Panc1 (cell line): ENCODE measurements at regions not wholly inside any gene's neighbourhood (a gene's known extent, or its start where the extent isn't known, plus 50 kb on each side); places are given as distances from the start of the nearest gene placed in this dataset.

Source experiments
- ATAC-seq: fragments of 200-7000 bp; cut with Tn5 transposase; 2 replicates; pipeline ENCODE4 v1.9.1; 2020; ENCODE audit warnings: mild to moderate bottlenecking, moderate library complexity
- BruUV-seq: library from RNA; stranded (reverse); fragments of 400-500 nt; replicated peaks from 2 replicates; lab custom pipeline; 2021; lab: Mats Ljungman, UMichigan
- CTCF ChIA-PET: fragments of 300-600 bp; sonication (Branson Sonifier 250); formaldehyde crosslinking; loops from one replicate; lab custom pipeline; 2022; ENCODE audit warnings: antibody characterized with exemption; lab: Charles Lee
- POLR2A ChIA-PET: fragments of 300-600 bp; sonication (Branson Sonifier 250); formaldehyde crosslinking; loops from one replicate; lab custom pipeline; 2022; ENCODE audit warnings: antibody characterized with exemption; lab: Charles Lee
- DNase-seq: peaks from one replicate; pipeline ENCODE4 v3.0.0-alpha.2; 2010; ENCODE audit warnings: low read depth, low spot score
- H3K27ac ChIP-seq: 2 replicates; pipeline ENCODE4 v1.5.1; 2011; ENCODE audit warnings: mild to moderate bottlenecking, low read length, inconsistent platforms
- H3K27me3 ChIP-seq: fragments of 200-500 bp; sonication (Bioruptor generic); 2 replicates; pipeline ENCODE4 v1.6.0; 2014; ENCODE audit warnings: low read length, inconsistent platforms; ENCODE audit not compliant: control insufficient read depth, insufficient read depth
- H3K36me3 ChIP-seq: fragments of 200-500 bp; sonication (Bioruptor generic); 2 replicates; pipeline ENCODE4 v1.5.1; 2014; ENCODE audit warnings: inconsistent platforms, mild to moderate bottlenecking, low read length, moderate library complexity; ENCODE audit not compliant: control insufficient read depth, insufficient read depth
- H3K4me1 ChIP-seq: 2 replicates; pipeline ENCODE4 v1.5.1; 2011; ENCODE audit warnings: inconsistent platforms, mild to moderate bottlenecking, low read length, moderate library complexity; ENCODE audit not compliant: control insufficient read depth, insufficient read depth
- H3K4me3 ChIP-seq, 2 experiments: 2 replicates each; pipeline ENCODE4 v1.5.1; 2011 to 2012; ENCODE audit warnings: low read depth in 2 of 2, low read length in 2 of 2, mild to moderate bottlenecking in 2 of 2, inconsistent platforms in 1 of 2, moderate library complexity in 1 of 2
- H3K9me3 ChIP-seq: fragments of 200-500 bp; sonication (Bioruptor generic); 2 replicates; pipeline ENCODE4 v1.5.1; 2014; ENCODE audit warnings: low read depth, mild to moderate bottlenecking, inconsistent platforms, low read length, moderate library complexity; ENCODE audit not compliant: control insufficient read depth, insufficient read depth
- POLR2AphosphoS5 ChIP-seq: IDR thresholded peaks from 2 replicates; pipeline ENCODE4 v1.6.1; 2012; ENCODE audit warnings: mild to moderate bottlenecking, low read depth, low read length, moderate library complexity
- SIN3A ChIP-seq: IDR thresholded peaks from 2 replicates; pipeline ENCODE4 v1.6.1; 2012; ENCODE audit warnings: low read depth, mild to moderate bottlenecking, low read length, moderate library complexity, borderline replicate concordance; ENCODE audit not compliant: insufficient read depth
- TCF7L2 ChIP-seq: IDR thresholded peaks from 2 replicates; pipeline ENCODE4 v1.6.1; 2011; ENCODE audit warnings: mild to moderate bottlenecking, low read depth, low read length, inconsistent platforms
- in situ Hi-C: cut with HindIII; loops from 2 replicates; pipeline ENCODE4 v1.10.0; 2016; ENCODE audit warnings: low sequenced_read_pairs, low pct_unique_long_range_greater_than_20kb
- intact Hi-C: fragments of 100-400 bp; cut with micrococcal nuclease; formaldehyde crosslinking; loops from one replicate; pipeline ENCODE4 v1.10.0; 2022; ENCODE audit not compliant: unreplicated experiment
- TF ChIP-seq, protein P1 (sequence below), 2 experiments: IDR thresholded peaks; 2 replicates each; pipeline ENCODE4 v1.6.1; 2011 to 2012; ENCODE audit warnings: low read depth in 2 of 2, control low read depth in 1 of 2, low read length in 1 of 2, mild to moderate bottlenecking in 1 of 2, moderate library complexity in 1 of 2; ENCODE audit not compliant: insufficient read depth in 1 of 2
- TF ChIP-seq, protein P2 (sequence below): fragments of 450-650 bp; IDR thresholded peaks from 2 replicates; pipeline ENCODE4 v1.5.1; 2017; ENCODE audit warnings: mild to moderate bottlenecking

DNA sequence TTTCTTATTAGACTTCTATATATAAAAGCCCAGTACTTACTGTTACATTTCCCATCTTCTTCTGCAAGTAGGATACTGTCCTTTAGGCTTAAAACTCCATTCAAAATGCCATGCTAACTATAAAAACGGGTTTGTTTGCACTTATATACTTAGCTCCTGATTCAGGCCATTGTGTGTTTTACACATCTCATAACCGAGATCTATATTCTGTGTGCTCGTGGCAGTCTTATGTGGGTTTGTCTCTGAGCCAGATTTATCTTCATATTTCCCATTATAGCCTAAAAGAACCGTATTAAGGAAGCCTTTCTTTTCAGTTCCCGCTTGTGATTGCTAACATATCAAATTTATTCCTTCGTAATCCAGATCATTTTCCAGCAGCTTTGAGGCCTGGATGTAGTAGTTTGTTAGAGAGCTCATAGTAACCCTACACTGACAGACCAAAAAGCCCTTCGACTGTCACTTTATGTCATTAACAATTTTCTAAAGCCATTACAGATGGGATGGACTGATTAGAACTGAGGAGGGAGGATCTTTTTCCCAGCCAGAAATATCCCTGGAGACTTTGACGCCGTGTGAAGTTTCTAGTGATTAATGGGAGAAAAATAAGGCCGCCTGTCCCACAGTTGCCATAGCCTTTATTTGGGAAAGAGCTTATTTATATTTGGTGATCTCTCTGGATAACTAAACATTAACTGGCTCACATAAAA is 508.5 kb downstream of the FOXG1 start:
- Histone ChIP-seq H3K27me3 (no peaks in the 10 kb centered on the region), H3K9me3 (no peaks in the 10 kb centered on the region), H3K4me1 (no peaks in the 10 kb centered on the region), H3K4me3 (no peak overlapping the region), H3K27ac (no peak overlapping the region), H3K36me3 (no peaks in the 10 kb centered on the region)
- ATAC-seq (no peak), DNase-seq (no peak)
- TF ChIP-seq POLR2AphosphoS5 (no peak), SIN3A (no peak), TCF7L2 (no peak)
- TF ChIP-seq, protein P1, sequence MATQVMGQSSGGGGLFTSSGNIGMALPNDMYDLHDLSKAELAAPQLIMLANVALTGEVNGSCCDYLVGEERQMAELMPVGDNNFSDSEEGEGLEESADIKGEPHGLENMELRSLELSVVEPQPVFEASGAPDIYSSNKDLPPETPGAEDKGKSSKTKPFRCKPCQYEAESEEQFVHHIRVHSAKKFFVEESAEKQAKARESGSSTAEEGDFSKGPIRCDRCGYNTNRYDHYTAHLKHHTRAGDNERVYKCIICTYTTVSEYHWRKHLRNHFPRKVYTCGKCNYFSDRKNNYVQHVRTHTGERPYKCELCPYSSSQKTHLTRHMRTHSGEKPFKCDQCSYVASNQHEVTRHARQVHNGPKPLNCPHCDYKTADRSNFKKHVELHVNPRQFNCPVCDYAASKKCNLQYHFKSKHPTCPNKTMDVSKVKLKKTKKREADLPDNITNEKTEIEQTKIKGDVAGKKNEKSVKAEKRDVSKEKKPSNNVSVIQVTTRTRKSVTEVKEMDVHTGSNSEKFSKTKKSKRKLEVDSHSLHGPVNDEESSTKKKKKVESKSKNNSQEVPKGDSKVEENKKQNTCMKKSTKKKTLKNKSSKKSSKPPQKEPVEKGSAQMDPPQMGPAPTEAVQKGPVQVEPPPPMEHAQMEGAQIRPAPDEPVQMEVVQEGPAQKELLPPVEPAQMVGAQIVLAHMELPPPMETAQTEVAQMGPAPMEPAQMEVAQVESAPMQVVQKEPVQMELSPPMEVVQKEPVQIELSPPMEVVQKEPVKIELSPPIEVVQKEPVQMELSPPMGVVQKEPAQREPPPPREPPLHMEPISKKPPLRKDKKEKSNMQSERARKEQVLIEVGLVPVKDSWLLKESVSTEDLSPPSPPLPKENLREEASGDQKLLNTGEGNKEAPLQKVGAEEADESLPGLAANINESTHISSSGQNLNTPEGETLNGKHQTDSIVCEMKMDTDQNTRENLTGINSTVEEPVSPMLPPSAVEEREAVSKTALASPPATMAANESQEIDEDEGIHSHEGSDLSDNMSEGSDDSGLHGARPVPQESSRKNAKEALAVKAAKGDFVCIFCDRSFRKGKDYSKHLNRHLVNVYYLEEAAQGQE (IDR thresholded peaks at IDR 0.05; ENCODE audit: insufficient read depth in 1 of 2, low read depth in 2 of 2, low read length in 1 of 2): no peak
- TF ChIP-seq, protein P2, sequence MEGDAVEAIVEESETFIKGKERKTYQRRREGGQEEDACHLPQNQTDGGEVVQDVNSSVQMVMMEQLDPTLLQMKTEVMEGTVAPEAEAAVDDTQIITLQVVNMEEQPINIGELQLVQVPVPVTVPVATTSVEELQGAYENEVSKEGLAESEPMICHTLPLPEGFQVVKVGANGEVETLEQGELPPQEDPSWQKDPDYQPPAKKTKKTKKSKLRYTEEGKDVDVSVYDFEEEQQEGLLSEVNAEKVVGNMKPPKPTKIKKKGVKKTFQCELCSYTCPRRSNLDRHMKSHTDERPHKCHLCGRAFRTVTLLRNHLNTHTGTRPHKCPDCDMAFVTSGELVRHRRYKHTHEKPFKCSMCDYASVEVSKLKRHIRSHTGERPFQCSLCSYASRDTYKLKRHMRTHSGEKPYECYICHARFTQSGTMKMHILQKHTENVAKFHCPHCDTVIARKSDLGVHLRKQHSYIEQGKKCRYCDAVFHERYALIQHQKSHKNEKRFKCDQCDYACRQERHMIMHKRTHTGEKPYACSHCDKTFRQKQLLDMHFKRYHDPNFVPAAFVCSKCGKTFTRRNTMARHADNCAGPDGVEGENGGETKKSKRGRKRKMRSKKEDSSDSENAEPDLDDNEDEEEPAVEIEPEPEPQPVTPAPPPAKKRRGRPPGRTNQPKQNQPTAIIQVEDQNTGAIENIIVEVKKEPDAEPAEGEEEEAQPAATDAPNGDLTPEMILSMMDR: no peak
- BruUV-seq: no TSS peak
- ChIA-PET CTCF (no interaction called here), POLR2A (no interaction called here)
- in situ Hi-C loops (no loop called here), intact Hi-C loops (no loop called here)

DNA sequence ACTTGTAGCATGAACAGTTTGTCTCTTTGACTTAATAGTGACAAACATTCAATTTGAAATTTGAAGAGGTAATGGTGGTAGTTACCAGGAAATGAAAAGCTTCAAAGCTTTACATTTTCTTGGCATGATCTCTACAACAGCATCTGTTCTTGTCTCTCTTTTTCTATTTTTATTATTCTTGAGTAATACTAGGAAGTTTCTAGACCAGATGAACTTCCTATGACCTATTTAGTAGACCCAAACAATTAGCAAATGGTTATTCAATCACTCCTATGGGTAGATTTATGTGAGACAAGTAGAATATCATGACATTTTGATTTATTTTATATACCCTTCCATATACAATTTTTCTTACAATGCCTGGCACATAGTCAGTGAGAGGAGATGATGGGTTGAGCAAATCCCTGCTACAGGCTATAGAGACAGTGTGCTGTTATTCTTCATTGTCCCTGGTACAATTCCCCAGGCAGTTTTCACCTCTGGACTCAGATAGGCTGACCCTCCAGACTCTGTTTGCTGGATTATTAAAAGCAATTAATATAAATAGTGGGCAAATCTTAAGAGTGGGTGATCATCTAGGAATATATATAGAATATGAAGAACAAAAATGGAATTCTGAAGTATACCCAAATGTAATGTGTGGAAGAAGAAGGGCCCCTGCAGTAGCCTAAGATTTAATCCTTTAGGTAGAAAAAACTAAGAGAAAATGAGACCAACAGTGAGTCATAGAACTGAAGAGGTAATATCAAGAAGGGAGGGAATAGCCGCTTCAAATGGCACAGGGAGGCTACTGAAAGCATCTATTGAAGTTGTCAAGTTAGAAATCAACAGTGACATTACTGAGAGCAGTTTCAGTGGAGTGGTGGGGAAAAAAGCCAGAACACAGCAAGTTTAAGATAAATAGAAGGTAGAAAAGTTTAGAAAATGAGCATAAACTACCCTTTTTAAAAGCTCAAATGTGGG is 512.0 kb downstream of the FOXG1 start:
- BruUV-seq: no TSS peak
- DNase-seq (no peak), ATAC-seq (no peak)
- Histone ChIP-seq H3K27me3 (no peaks in the 10 kb centered on the region), H3K9me3 (no peaks in the 10 kb centered on the region), H3K4me3 (no peak overlapping the region), H3K4me1 (no peaks in the 10 kb centered on the region), H3K36me3 (no peaks in the 10 kb centered on the region), H3K27ac (no peak overlapping the region)
- CTCF ChIA-PET: no interaction called here
- in situ Hi-C loops: no loop called here
- intact Hi-C loops: no loop called here
- POLR2A ChIA-PET: no interaction called here
- TF ChIP-seq SIN3A (no peak), POLR2AphosphoS5 (no peak), TCF7L2 (no peak)
- TF ChIP-seq, protein P1 (IDR thresholded peaks at IDR 0.05; ENCODE audit: insufficient read depth in 1 of 2, low read depth in 2 of 2, low read length in 1 of 2): no peak
- TF ChIP-seq, protein P2: no peak
